ENCODE measurements at regions not wholly inside any gene's neighbourhood (a gene's known extent, or its start where the extent isn't known, plus 50 kb on each side); places are given as distances from the start of the nearest gene placed in this dataset.
"Not testable (repeated sequence)": the region's sequence is repeated elsewhere in the genome, so short reads cannot be mapped to it uniquely, and the experiment has no call there.

- Histone ChIP-seq H3K36me3 (ENCODE audit: low read length) (no peaks in the 10 kb centered on the region), H3K79me2 (ENCODE audit: insufficient read depth, low read length) (no peaks in the 10 kb centered on the region), H3K27me3 (ENCODE audit: low read length) (no peaks in the 10 kb centered on the region; the same call in 1 of the 2 replicates), H3K9ac (ENCODE audit: low read length) (no peak overlapping the region), H3K4me2 (ENCODE audit: low read depth, low read length, poor library complexity, severe bottlenecking) (no peak overlapping the region), H3K9me3 (ENCODE audit: insufficient read depth, low read length) (no peaks in the 10 kb centered on the region; the same call in 1 of the 2 replicates), H4K20me1 (ENCODE audit: low read depth, low read length) (no peaks in the 10 kb centered on the region), H3F3A (ENCODE audit: insufficient read depth) (no peaks in the 10 kb centered on the region), H2AFZ (ENCODE audit: low read depth, low read length, severe bottlenecking) (no peak overlapping the region), H3K27ac (ENCODE audit: low read depth, low read length) (no peak overlapping the region), H3K9me2 (replicated peaks; ENCODE audit: insufficient read depth, low read length) (no peaks in the 10 kb centered on the region), H3K4me3 (ENCODE audit: insufficient read depth, low read length, poor library complexity, severe bottlenecking) (no peak overlapping the region)
- no peak for TF ChIP-seq CTCF (IDR thresholded peaks at IDR 0.05; ENCODE audit: insufficient read depth, low read length, poor library complexity, severe bottlenecking)
- TF ChIP-seq EZH2phosphoT487 (conservative IDR thresholded peaks at IDR 0.05; ENCODE audit: low read length): no peak
These were observed 241.5 kb upstream of the PTER start for GRCh38 chr10:16195178-16195769.

DNA sequence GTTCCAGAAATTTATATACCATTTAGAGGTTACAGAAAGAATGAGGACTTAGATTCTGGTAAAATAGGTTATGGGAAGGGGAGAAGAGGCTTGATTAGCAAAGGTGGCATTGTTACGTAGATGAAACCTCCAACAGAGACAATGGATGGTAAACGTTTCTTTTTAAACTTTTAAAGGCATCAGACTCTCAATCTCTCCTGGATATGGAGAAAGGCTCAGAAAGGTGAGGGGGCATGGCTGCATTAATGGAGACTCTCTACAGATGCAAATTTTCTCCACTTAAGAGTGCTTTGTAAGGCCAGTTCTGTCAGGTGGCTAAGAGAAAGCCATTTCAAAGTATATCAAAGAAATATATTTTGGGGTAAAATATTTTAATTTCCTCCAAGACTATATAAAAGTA is 240.9 kb upstream of the PTER start:
- Histone ChIP-seq H3K27ac (ENCODE audit: low read depth, low read length) (no peak overlapping the region), H3F3A (ENCODE audit: insufficient read depth) (no peaks in the 10 kb centered on the region), H3K4me3 (ENCODE audit: insufficient read depth, low read length, poor library complexity, severe bottlenecking) (no peak overlapping the region), H2AFZ (ENCODE audit: low read depth, low read length, severe bottlenecking) (no peak overlapping the region), H3K9me3 (ENCODE audit: insufficient read depth, low read length) (no peaks in the 10 kb centered on the region; the same call in 1 of the 2 replicates), H3K9me2 (replicated peaks; ENCODE audit: insufficient read depth, low read length) (no peaks in the 10 kb centered on the region), H3K79me2 (ENCODE audit: insufficient read depth, low read length) (no peaks in the 10 kb centered on the region), H3K9ac (ENCODE audit: low read length) (no peak overlapping the region), H3K4me2 (ENCODE audit: low read depth, low read length, poor library complexity, severe bottlenecking) (no peak overlapping the region), H3K36me3 (ENCODE audit: low read length) (no peaks in the 10 kb centered on the region), H3K27me3 (ENCODE audit: low read length) (no peaks in the 10 kb centered on the region; the same call in 1 of the 2 replicates), H4K20me1 (ENCODE audit: low read depth, low read length) (no peaks in the 10 kb centered on the region)
- TF ChIP-seq EZH2phosphoT487 (conservative IDR thresholded peaks at IDR 0.05; ENCODE audit: low read length) (no peak), CTCF (IDR thresholded peaks at IDR 0.05; ENCODE audit: insufficient read depth, low read length, poor library complexity, severe bottlenecking) (no peak)

DNA sequence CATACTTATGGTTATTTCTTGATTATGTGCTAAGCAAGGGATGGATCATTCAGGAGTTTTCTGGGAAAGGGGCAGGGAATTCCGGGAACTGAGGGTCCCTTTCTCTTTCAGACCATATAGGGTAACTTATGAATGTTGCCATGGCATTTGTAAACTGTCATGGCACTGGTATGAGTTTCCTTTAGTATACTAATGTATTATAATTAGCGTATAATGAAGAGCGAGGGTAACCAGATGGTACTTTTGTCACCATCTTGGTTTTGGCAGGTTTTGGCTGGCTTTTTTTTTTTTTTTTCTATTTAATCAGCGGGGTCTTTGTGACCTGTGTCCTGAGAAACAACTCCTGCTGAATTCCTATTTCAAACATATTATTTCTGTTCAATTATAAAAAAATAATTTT is 237.6 kb upstream of the PTER start:
- H3K9ac ChIP-seq (ENCODE audit: low read length): no peak overlapping the region

DNA sequence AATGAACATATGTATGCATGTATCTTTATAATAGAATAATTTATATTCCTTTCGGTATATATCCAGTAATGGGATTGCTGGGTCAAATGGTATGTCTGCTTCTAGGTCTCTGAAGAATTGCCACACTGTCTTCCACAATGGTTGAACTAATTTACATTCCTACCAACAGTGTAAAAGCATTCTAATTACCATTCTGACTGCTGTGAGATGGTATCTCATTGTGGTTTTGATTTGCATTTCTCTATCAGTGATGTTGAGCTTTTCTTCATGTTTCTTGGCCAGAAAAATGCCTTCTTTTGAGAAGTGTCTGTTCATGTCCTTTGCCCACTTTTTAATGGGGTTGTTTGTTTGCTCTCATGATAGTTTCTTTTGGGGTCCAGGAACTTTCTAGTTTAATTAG is 213.2 kb upstream of the PTER start:
- H3K36me3 ChIP-seq (ENCODE audit: low read length); H3K4me3 ChIP-seq (ENCODE audit: insufficient read depth, low read length, poor library complexity, severe bottlenecking); H3K79me2 ChIP-seq (ENCODE audit: insufficient read depth, low read length): not testable (repeated sequence)

More for the DNA sequence above, 237.6 kb upstream of the PTER start:
- H3K36me3 ChIP-seq (ENCODE audit: low read length): no peaks in the 10 kb centered on the region
- no peak overlapping the region for H3K4me2 ChIP-seq (ENCODE audit: low read depth, low read length, poor library complexity, severe bottlenecking)
- no peaks in the 10 kb centered on the region for H3K9me3 ChIP-seq (ENCODE audit: insufficient read depth, low read length)
- H3K27me3 ChIP-seq (ENCODE audit: low read length): no peaks in the 10 kb centered on the region
- H2AFZ ChIP-seq (ENCODE audit: low read depth, low read length, severe bottlenecking): no peak overlapping the region
- no peaks in the 10 kb centered on the region for H3K79me2 ChIP-seq (ENCODE audit: insufficient read depth, low read length)
- H3K27ac ChIP-seq (ENCODE audit: low read depth, low read length): no peak overlapping the region
- H3K4me3 ChIP-seq (ENCODE audit: insufficient read depth, low read length, poor library complexity, severe bottlenecking): no peak overlapping the region
- no peaks in the 10 kb centered on the region for H3K9me2 ChIP-seq (replicated peaks; ENCODE audit: insufficient read depth, low read length)
- no peaks in the 10 kb centered on the region for H3F3A ChIP-seq (ENCODE audit: insufficient read depth)
- no peak for TF ChIP-seq EZH2phosphoT487 (conservative IDR thresholded peaks at IDR 0.05; ENCODE audit: low read length)
- TF ChIP-seq CTCF (IDR thresholded peaks at IDR 0.05; ENCODE audit: insufficient read depth, low read length, poor library complexity, severe bottlenecking): no peak
- H4K20me1 ChIP-seq (ENCODE audit: low read depth, low read length): no peaks in the 10 kb centered on the region

More for the DNA sequence above, 213.2 kb upstream of the PTER start:
- not testable (repeated sequence) for H4K20me1 ChIP-seq (ENCODE audit: low read depth, low read length); H3K9ac ChIP-seq (ENCODE audit: low read length); H3K27me3 ChIP-seq (ENCODE audit: low read length); H3K9me2 ChIP-seq (replicated peaks; ENCODE audit: insufficient read depth, low read length); H3F3A ChIP-seq (ENCODE audit: insufficient read depth); H3K27ac ChIP-seq (ENCODE audit: low read depth, low read length); H3K9me3 ChIP-seq (ENCODE audit: insufficient read depth, low read length); H2AFZ ChIP-seq (ENCODE audit: low read depth, low read length, severe bottlenecking); H3K4me2 ChIP-seq (ENCODE audit: low read depth, low read length, poor library complexity, severe bottlenecking)

Data from SU-DHL-6 (cell line).